ENCODE measurements at regions not wholly inside any gene's neighbourhood (a gene's known extent, or its start where the extent isn't known, plus 50 kb on each side); places are given as distances from the start of the nearest gene placed in this dataset.

DNA sequence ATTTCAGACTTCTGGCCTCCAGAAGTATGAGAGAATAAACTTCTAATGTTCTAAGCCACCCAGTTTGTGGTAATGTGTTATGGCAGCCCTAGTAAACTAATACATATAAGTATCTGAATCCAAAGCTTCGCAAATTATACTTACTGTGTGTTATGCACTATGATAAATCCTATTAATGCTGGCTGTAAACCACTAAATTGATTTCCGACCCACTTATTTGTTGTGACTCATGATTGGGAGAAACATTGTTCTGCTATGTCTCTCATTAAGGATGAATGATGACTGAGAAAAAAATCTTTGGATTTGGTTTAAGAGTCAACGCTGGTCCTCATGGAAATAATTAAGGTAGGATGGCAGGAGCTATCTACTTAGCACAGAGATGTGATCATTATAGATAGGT lies 62.0 kb downstream of the FZD4 start:
- Histone ChIP-seq H3K18ac (ENCODE audit: extremely low read depth, low read length) (no peak overlapping the region), H3K14ac (ENCODE audit: insufficient read length) (no peak overlapping the region), H2BK20ac (ENCODE audit: low read length) (no peak overlapping the region), H2BK120ac (replicated peaks; ENCODE audit: low read depth, low read length) (no peak overlapping the region), H2BK12ac (ENCODE audit: low read depth, low read length) (no peak overlapping the region), H2BK5ac (ENCODE audit: low read depth, low read length) (no peak overlapping the region), H3K79me1 (ENCODE audit: low read depth, low read length) (no peaks in the 10 kb centered on the region), H4K20me1 (replicated peaks in 1 of 2; ENCODE audit: control insufficient read depth in 1 of 2, insufficient read depth in 2 of 2, low read length in 2 of 2) (no peaks in the 10 kb centered on the region), H3K4me2 (ENCODE audit: insufficient read depth in 1 of 2, low read depth in 2 of 2, low read length in 2 of 2) (no peak overlapping the region), H2BK15ac (ENCODE audit: low read length) (no peak overlapping the region), H3K56ac (replicated peaks; ENCODE audit: insufficient read length, low read depth, low read length) (no peak overlapping the region), H3K9ac (replicated peaks in 1 of 4; ENCODE audit: extremely low read depth in 1 of 4, low read depth in 3 of 4, low read length in 3 of 4) (no peak overlapping the region), H2AK5ac (ENCODE audit: low read depth, low read length) (no peak overlapping the region), H2AFZ (ENCODE audit: low read length) (no peak overlapping the region), H4K5ac (ENCODE audit: insufficient read length, low read depth, low read length) (no peak overlapping the region), H3K27me3 (replicated peaks in 1 of 4; ENCODE audit: control insufficient read depth in 3 of 4, extremely low read depth in 1 of 4, insufficient read depth in 3 of 4, low read length in 3 of 4) (no peaks in the 10 kb centered on the region), H3K36me3 (ENCODE audit: control insufficient read depth in 2 of 4, insufficient read depth in 4 of 4, low read length in 3 of 4) (no peaks in the 10 kb centered on the region), H3K23ac (ENCODE audit: insufficient read length) (no peak overlapping the region), H3K4me1 (replicated peaks in 1 of 4; ENCODE audit: control insufficient read depth in 3 of 4, insufficient read depth in 4 of 4, low read length in 3 of 4) (no peaks in the 10 kb centered on the region), H3K79me2 (ENCODE audit: control insufficient read depth in 1 of 2, insufficient read depth in 2 of 2, low read length in 2 of 2) (no peaks in the 10 kb centered on the region), H4K91ac (replicated peaks; ENCODE audit: insufficient read length, low read length) (no peak overlapping the region), H3K9me3 (ENCODE audit: insufficient read depth in 2 of 2, low read depth in 1 of 2, low read length in 1 of 2) (no peaks in the 10 kb centered on the region), H4K8ac (ENCODE audit: extremely low read depth, insufficient read depth, low read length) (no peak overlapping the region), H3K27ac (ENCODE audit: low read depth, low read length) (no peak overlapping the region), H3K4ac (replicated peaks; ENCODE audit: insufficient read length, low read depth, low read length) (no peak overlapping the region), H3K23me2 (ENCODE audit: low read depth, low read length) (no peaks in the 10 kb centered on the region), H3K4me3 (ENCODE audit: extremely low read depth in 1 of 4, insufficient read depth in 2 of 4, low read depth in 3 of 4, low read length in 4 of 4) (no peak overlapping the region)
- POLR2A ChIA-PET (ENCODE audit: partially characterized antibody), result no interaction called here
- WGBS, 2 experiments (ENCODE audit: extremely low coverage in 1 of 2, insufficient coverage in 1 of 2, insufficient read length in 1 of 2, insufficient replicate concordance in 2 of 2, low coverage in 1 of 2, low lambda C conversion rate in 2 of 2, missing lambda C conversion rate in 1 of 2), result 81% methylated on average over 3 of the region's 3 CpGs; no CpG with 5 or more reads in 1 of the 2 experiments
- no peak for FAIRE-seq
- no peak for TF ChIP-seq TAF7 (optimal IDR thresholded peaks at IDR 0.05; ENCODE audit: borderline replicate concordance, low read depth, low read length)
- TF ChIP-seq CHD1 (IDR thresholded peaks at IDR 0.05; ENCODE audit: low read depth, low read length), result no peak
- no peak for TF ChIP-seq SP4 (IDR thresholded peaks at IDR 0.05; ENCODE audit: low read length)
- TF ChIP-seq, protein P1, sequence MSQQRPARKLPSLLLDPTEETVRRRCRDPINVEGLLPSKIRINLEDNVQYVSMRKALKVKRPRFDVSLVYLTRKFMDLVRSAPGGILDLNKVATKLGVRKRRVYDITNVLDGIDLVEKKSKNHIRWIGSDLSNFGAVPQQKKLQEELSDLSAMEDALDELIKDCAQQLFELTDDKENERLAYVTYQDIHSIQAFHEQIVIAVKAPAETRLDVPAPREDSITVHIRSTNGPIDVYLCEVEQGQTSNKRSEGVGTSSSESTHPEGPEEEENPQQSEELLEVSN (IDR thresholded peaks at IDR 0.05), result no peak
- TF ChIP-seq POLR2A (IDR thresholded peaks at IDR 0.05; ENCODE audit: control extremely low read depth in 1 of 2, low read depth in 2 of 2, low read length in 2 of 2), result no peak
- TF ChIP-seq CEBPB (IDR thresholded peaks at IDR 0.05; ENCODE audit: low read depth, low read length), result no peak
- TF ChIP-seq RAD21 (IDR thresholded peaks at IDR 0.05 in 1 of 2, conservative IDR thresholded peaks at IDR 0.05 in 1 of 2; ENCODE audit: low read depth in 2 of 2, low read length in 2 of 2), result no peak
- TF ChIP-seq GABPA (IDR thresholded peaks at IDR 0.05; ENCODE audit: borderline replicate concordance, insufficient read depth, low read length), result no peak
- no peak for TF ChIP-seq EP300 (IDR thresholded peaks at IDR 0.05; ENCODE audit: borderline replicate concordance in 1 of 2, low read depth in 2 of 2, low read length in 2 of 2)
- TF ChIP-seq SRF (IDR thresholded peaks at IDR 0.05; ENCODE audit: low read depth, low read length), result no peak
- TF ChIP-seq HDAC6 (IDR thresholded peaks at IDR 0.05; ENCODE audit: low read depth, low read length), result no peak
- no peak for TF ChIP-seq SIRT6 (IDR thresholded peaks at IDR 0.05; ENCODE audit: low read length)
- no peak for TF ChIP-seq POU5F1 (IDR thresholded peaks at IDR 0.05; ENCODE audit: low read depth, low read length)
- no peak for TF ChIP-seq JUN (IDR thresholded peaks at IDR 0.05; ENCODE audit: low read depth, low read length)
- TF ChIP-seq YY1 (IDR thresholded peaks at IDR 0.05; ENCODE audit: low read depth, low read length), result no peak
- no peak for TF ChIP-seq GTF2F1 (IDR thresholded peaks at IDR 0.05; ENCODE audit: borderline replicate concordance, low read depth, low read length)
- DNase-seq (ENCODE audit: low read depth in 1 of 2, low spot score in 2 of 2), result no peak
- CTCF ChIA-PET (ENCODE audit: partially characterized antibody), result interaction anchor here (0.5 to 2.1 kb wide), 5 partner anchors 11 to 27 kb away, joined by 3 to 9 read pairs (median 3); no protein-coding TSS in a partner anchor
